ENCODE measurements at regions not wholly inside any gene's neighbourhood (a gene's known extent, or its start where the extent isn't known, plus 50 kb on each side); places are given as distances from the start of the nearest gene placed in this dataset.

- no peaks in the 10 kb centered on the region for H3K36me3 Mint-ChIP-seq (ENCODE audit: insufficient read depth)
- H3K9me3 Mint-ChIP-seq: no peaks in the 10 kb centered on the region
- ATAC-seq (no peak), DNase-seq (no peak)
- H3K4me3 Mint-ChIP-seq: no peak overlapping the region
- no peaks in the 10 kb centered on the region for H3K4me1 Mint-ChIP-seq (ENCODE audit: low read depth)
- H3K27me3 Mint-ChIP-seq (ENCODE audit: low read depth): peaks cover 11% of the 10 kb centered on the region
These were observed 345.2 kb downstream of the ZSWIM6 start for GRCh38 chr5:61677220-61677619.

- Mint-ChIP-seq H3K27me3 (ENCODE audit: low read depth) (peaks cover 3% of the 10 kb centered on the region), H3K36me3 (ENCODE audit: insufficient read depth) (no peaks in the 10 kb centered on the region), H3K9me3 (no peaks in the 10 kb centered on the region), H3K4me1 (ENCODE audit: low read depth) (no peaks in the 10 kb centered on the region), H3K4me3 (no peak overlapping the region)
- DNase-seq (no peak), ATAC-seq (no peak)
These were observed 346.9 kb downstream of the ZSWIM6 start for GRCh38 chr5:61678966-61679365.

GRCh38 chr5:61679562-61679961 lies 347.5 kb downstream of the ZSWIM6 start:
- Mint-ChIP-seq H3K4me3 (no peak overlapping the region), H3K27me3 (ENCODE audit: low read depth) (peaks cover 3% of the 10 kb centered on the region), H3K36me3 (ENCODE audit: insufficient read depth) (no peaks in the 10 kb centered on the region), H3K4me1 (ENCODE audit: low read depth) (no peaks in the 10 kb centered on the region), H3K9me3 (no peaks in the 10 kb centered on the region)
- ATAC-seq: no peak
- DNase-seq: no peak

GRCh38 chr5:61680247-61680646 lies 348.2 kb downstream of the ZSWIM6 start:
- ATAC-seq (no peak), DNase-seq (no peak)
- Mint-ChIP-seq H3K36me3 (ENCODE audit: insufficient read depth) (no peaks in the 10 kb centered on the region), H3K27me3 (ENCODE audit: low read depth) (peaks cover under 1% of the 10 kb centered on the region), H3K9me3 (no peaks in the 10 kb centered on the region), H3K4me3 (no peak overlapping the region), H3K4me1 (ENCODE audit: low read depth) (no peaks in the 10 kb centered on the region)

- ATAC-seq: no peak
- Mint-ChIP-seq H3K4me1 (ENCODE audit: low read depth) (no peaks in the 10 kb centered on the region), H3K27me3 (ENCODE audit: low read depth) (peaks cover 11% of the 10 kb centered on the region), H3K4me3 (no peak overlapping the region), H3K9me3 (no peaks in the 10 kb centered on the region), H3K36me3 (ENCODE audit: insufficient read depth) (no peaks in the 10 kb centered on the region)
- DNase-seq: no peak
These were observed 351.1 kb downstream of the ZSWIM6 start for GRCh38 chr5:61683148-61683547.

- H3K27me3 Mint-ChIP-seq (ENCODE audit: low read depth): peaks cover 14% of the 10 kb centered on the region
- H3K9me3 Mint-ChIP-seq: no peaks in the 10 kb centered on the region
- H3K4me1 Mint-ChIP-seq (ENCODE audit: low read depth): no peaks in the 10 kb centered on the region
- ATAC-seq: no peak
- no peak for DNase-seq
- H3K36me3 Mint-ChIP-seq (ENCODE audit: insufficient read depth): no peaks in the 10 kb centered on the region
- H3K4me3 Mint-ChIP-seq: no peak overlapping the region
These were observed 351.9 kb downstream of the ZSWIM6 start for GRCh38 chr5:61683926-61684325.

GRCh38 chr5:61686491-61687257 lies 354.6 kb downstream of the ZSWIM6 start:
- Mint-ChIP-seq H3K4me1 (ENCODE audit: low read depth) (no peaks in the 10 kb centered on the region), H3K9me3 (no peaks in the 10 kb centered on the region), H3K27me3 (ENCODE audit: low read depth) (peaks cover 24% of the 10 kb centered on the region), H3K4me3 (no peak overlapping the region), H3K36me3 (ENCODE audit: insufficient read depth) (no peaks in the 10 kb centered on the region)
- ATAC-seq (no peak), DNase-seq (no peak)

GRCh38 chr5:61687371-61687770 lies 355.3 kb downstream of the ZSWIM6 start:
- no peak for ATAC-seq
- Mint-ChIP-seq H3K9me3 (no peaks in the 10 kb centered on the region), H3K4me3 (no peak overlapping the region), H3K4me1 (ENCODE audit: low read depth) (no peaks in the 10 kb centered on the region), H3K36me3 (ENCODE audit: insufficient read depth) (no peaks in the 10 kb centered on the region), H3K27me3 (ENCODE audit: low read depth) (peaks cover 24% of the 10 kb centered on the region)
- no peak for DNase-seq

- ATAC-seq: no peak
- Mint-ChIP-seq H3K4me1 (ENCODE audit: low read depth) (no peaks in the 10 kb centered on the region), H3K27me3 (ENCODE audit: low read depth) (peaks cover 24% of the 10 kb centered on the region), H3K9me3 (peaks cover 5% of the 10 kb centered on the region), H3K36me3 (ENCODE audit: insufficient read depth) (no peaks in the 10 kb centered on the region), H3K4me3 (no peak overlapping the region)
- no peak for DNase-seq
These were observed 357.2 kb downstream of the ZSWIM6 start for GRCh38 chr5:61689153-61689846.

GRCh38 chr5:61697809-61698558 lies 365.9 kb downstream of the ZSWIM6 start:
- ATAC-seq: no peak
- H3K27me3 Mint-ChIP-seq (ENCODE audit: low read depth): peaks cover 3% of the 10 kb centered on the region
- peaks cover 4% of the 10 kb centered on the region for H3K9me3 Mint-ChIP-seq
- no peaks in the 10 kb centered on the region for H3K4me1 Mint-ChIP-seq (ENCODE audit: low read depth)
- H3K36me3 Mint-ChIP-seq (ENCODE audit: insufficient read depth): no peaks in the 10 kb centered on the region
- H3K4me3 Mint-ChIP-seq: no peak overlapping the region
- no peak for DNase-seq

GRCh38 chr5:61701877-61702602 lies 370.0 kb downstream of the ZSWIM6 start:
- Mint-ChIP-seq H3K4me1 (ENCODE audit: low read depth) (no peaks in the 10 kb centered on the region), H3K9me3 (no peaks in the 10 kb centered on the region), H3K36me3 (ENCODE audit: insufficient read depth) (no peaks in the 10 kb centered on the region), H3K4me3 (no peak overlapping the region), H3K27me3 (ENCODE audit: low read depth) (peaks cover 2% of the 10 kb centered on the region)
- DNase-seq (no peak), ATAC-seq (no peak)

- Mint-ChIP-seq H3K4me1 (ENCODE audit: low read depth) (no peaks in the 10 kb centered on the region), H3K27me3 (ENCODE audit: low read depth) (peaks cover 2% of the 10 kb centered on the region), H3K36me3 (ENCODE audit: insufficient read depth) (no peaks in the 10 kb centered on the region), H3K9me3 (no peaks in the 10 kb centered on the region), H3K4me3 (no peak overlapping the region)
- DNase-seq (no peak), ATAC-seq (no peak)
These were observed 370.7 kb downstream of the ZSWIM6 start for GRCh38 chr5:61702784-61703183.

- no peaks in the 10 kb centered on the region for H3K9me3 Mint-ChIP-seq
- DNase-seq (no peak), ATAC-seq (no peak)
- H3K36me3 Mint-ChIP-seq (ENCODE audit: insufficient read depth): no peaks in the 10 kb centered on the region
- no peaks in the 10 kb centered on the region for H3K4me1 Mint-ChIP-seq (ENCODE audit: low read depth)
- peaks cover 2% of the 10 kb centered on the region for H3K27me3 Mint-ChIP-seq (ENCODE audit: low read depth)
- H3K4me3 Mint-ChIP-seq: no peak overlapping the region
These were observed 372.2 kb downstream of the ZSWIM6 start for GRCh38 chr5:61704289-61704688.

- H3K4me1 Mint-ChIP-seq (ENCODE audit: low read depth): no peaks in the 10 kb centered on the region
- no peaks in the 10 kb centered on the region for H3K9me3 Mint-ChIP-seq
- DNase-seq: no peak
These were observed 374.7 kb downstream of the ZSWIM6 start for GRCh38 chr5:61706751-61707150.

More at GRCh38 chr5:61706751-61707150, 374.7 kb downstream of the ZSWIM6 start:
- Mint-ChIP-seq H3K36me3 (ENCODE audit: insufficient read depth) (no peaks in the 10 kb centered on the region), H3K27me3 (ENCODE audit: low read depth) (peaks cover 2% of the 10 kb centered on the region), H3K4me3 (no peak overlapping the region)
- no peak for ATAC-seq
